H1 (cell line): ENCODE measurements at regions not wholly inside any gene's neighbourhood (a gene's known extent, or its start where the extent isn't known, plus 50 kb on each side); places are given as distances from the start of the nearest gene placed in this dataset.

Source experiments
- CTCF ChIA-PET: fragments of 300-600 bp; sonication (Branson Sonifier 250); formaldehyde crosslinking; loops from one replicate; lab custom pipeline; 2021; ENCODE audit not compliant: partially characterized antibody; lab: Charles Lee
- POLR2A ChIA-PET: fragments of 300-600 bp; sonication (Branson Sonifier 250); formaldehyde crosslinking; loops from one replicate; lab custom pipeline; 2021; ENCODE audit warnings: inconsistent platforms; ENCODE audit not compliant: partially characterized antibody; lab: Charles Lee
- DNase-seq, 2 experiments: peaks; one replicate each; pipeline versions ENCODE4 v3.0.0 to v3.0.0-alpha.2; 2010 to 2022; ENCODE audit warnings: low spot score in 2 of 2, low read depth in 1 of 2, mixed read lengths in 1 of 2
- FAIRE-seq: peaks from 2 replicates; lab custom pipeline; 2011; peaks lifted over from hg19 to GRCh38; lab: Jason Lieb, UNC
- H2AFZ ChIP-seq: 2 replicates; pipeline ENCODE4 v1.8.1; 2012; ENCODE audit warnings: low read length, inconsistent platforms
- H2AK5ac ChIP-seq: 2 replicates; pipeline ENCODE4 v1.6.1; 2013; ENCODE audit warnings: low read depth, low read length
- H2BK120ac ChIP-seq: replicated peaks from 2 replicates; pipeline ENCODE3; 2013; ENCODE audit warnings: low read depth, low read length, inconsistent platforms
- H2BK12ac ChIP-seq: 2 replicates; pipeline ENCODE4 v1.6.1; 2013; ENCODE audit warnings: low read depth, low read length
- H2BK15ac ChIP-seq: 2 replicates; pipeline ENCODE4 v1.6.1; 2013; ENCODE audit warnings: low read length
- H2BK20ac ChIP-seq: 2 replicates; pipeline ENCODE4 v1.6.1; 2013; ENCODE audit warnings: low read length
- H2BK5ac ChIP-seq: 2 replicates; pipeline ENCODE4 v1.6.1; 2013; ENCODE audit warnings: low read depth, low read length
- H3K14ac ChIP-seq: 2 replicates; pipeline ENCODE4 v1.6.1; 2013; ENCODE audit warnings: inconsistent platforms; ENCODE audit not compliant: insufficient read length
- H3K18ac ChIP-seq: 2 replicates; pipeline ENCODE4 v1.6.1; 2013; ENCODE audit warnings: low read length; ENCODE audit errors: extremely low read depth
- H3K23ac ChIP-seq: 2 replicates; pipeline ENCODE4 v1.6.1; 2013; ENCODE audit warnings: inconsistent platforms; ENCODE audit not compliant: insufficient read length
- H3K23me2 ChIP-seq: 2 replicates; pipeline ENCODE4 v1.6.1; 2013; ENCODE audit warnings: low read depth, low read length
- H3K27ac ChIP-seq: 2 replicates; pipeline ENCODE4 v1.6.1; 2011; ENCODE audit warnings: low read depth, low read length, inconsistent platforms
- H3K27me3 ChIP-seq, 4 experiments: replicated peaks in 1 of 4; 1 replicate in 1 of 4; 2 replicates in 3 of 4; pipeline versions ENCODE4 v1.6.1 to v1.8.1; 2011 to 2013; ENCODE audit warnings: low read length in 3 of 4, mild to moderate bottlenecking in 3 of 4, inconsistent platforms in 2 of 4, mixed read lengths in 2 of 4, moderate library complexity in 1 of 4; ENCODE audit not compliant: control insufficient read depth in 3 of 4, insufficient read depth in 3 of 4; ENCODE audit errors: extremely low read depth in 1 of 4
- H3K36me3 ChIP-seq, 4 experiments: 2 replicates each; pipeline versions ENCODE4 v1.6.1 to v1.8.1; 2011 to 2013; ENCODE audit warnings: mild to moderate bottlenecking in 4 of 4, low read length in 3 of 4, moderate library complexity in 2 of 4, control low read depth in 1 of 4, inconsistent platforms in 1 of 4; ENCODE audit not compliant: insufficient read depth in 4 of 4, control insufficient read depth in 2 of 4
- H3K4ac ChIP-seq: replicated peaks from 2 replicates; pipeline ENCODE3; 2013; ENCODE audit warnings: low read length, low read depth, mixed read lengths, inconsistent platforms; ENCODE audit not compliant: insufficient read length
- H3K4me1 ChIP-seq, 4 experiments: replicated peaks in 1 of 4; 1 replicate in 1 of 4; 2 replicates in 3 of 4; pipeline versions ENCODE4 v1.6.1 to v1.8.1; 2011 to 2013; ENCODE audit warnings: low read length in 3 of 4, inconsistent platforms in 2 of 4, mixed read lengths in 1 of 4; ENCODE audit not compliant: insufficient read depth in 4 of 4, control insufficient read depth in 3 of 4
- H3K4me2 ChIP-seq, 2 experiments: 2 replicates each; pipeline versions ENCODE4 v1.6.1 to v1.8.1; 2011 to 2013; ENCODE audit warnings: low read depth in 2 of 2, low read length in 2 of 2, control low read depth in 1 of 2, inconsistent platforms in 1 of 2, mild to moderate bottlenecking in 1 of 2; ENCODE audit not compliant: insufficient read depth in 1 of 2
- H3K4me3 ChIP-seq, 4 experiments: fragments of 200-600, 300-600 bp in 1 of 4; sonication (generic), shearing (Covaris generic), sonication (Bioruptor Twin) in 1 of 4; 2 replicates each; pipeline versions ENCODE4 v1.5.1 to v1.8.1; 2011 to 2016; ENCODE audit warnings: low read length in 4 of 4, low read depth in 3 of 4, control low read depth in 2 of 4, inconsistent platforms in 2 of 4, mild to moderate bottlenecking in 2 of 4, mixed read lengths in 1 of 4, moderate library complexity in 1 of 4; ENCODE audit not compliant: insufficient read depth in 2 of 4; ENCODE audit errors: extremely low read depth in 1 of 4
- H3K56ac ChIP-seq: replicated peaks from 2 replicates; pipeline ENCODE3; 2013; ENCODE audit warnings: low read depth, mild to moderate bottlenecking, mixed read lengths, low read length, inconsistent platforms; ENCODE audit not compliant: insufficient read length
- H3K79me1 ChIP-seq: 2 replicates; pipeline ENCODE4 v1.6.1; 2013; ENCODE audit warnings: low read depth, low read length, control low read depth
- H3K79me2 ChIP-seq, 2 experiments: 2 replicates each; pipeline versions ENCODE4 v1.6.1 to v1.8.1; 2012 to 2013; ENCODE audit warnings: low read length in 2 of 2, mild to moderate bottlenecking in 2 of 2, inconsistent platforms in 1 of 2; ENCODE audit not compliant: insufficient read depth in 2 of 2, control insufficient read depth in 1 of 2
- H3K9ac ChIP-seq, 4 experiments: replicated peaks in 1 of 4; 1 replicate in 1 of 4; 2 replicates in 3 of 4; pipeline versions ENCODE4 v1.6.1 to v1.8.1; 2011 to 2013; ENCODE audit warnings: low read depth in 3 of 4, low read length in 3 of 4, control low read depth in 2 of 4, mild to moderate bottlenecking in 2 of 4, moderate library complexity in 2 of 4, inconsistent platforms in 1 of 4; ENCODE audit errors: extremely low read depth in 1 of 4
- H3K9me3 ChIP-seq, 2 experiments: 2 replicates each; pipeline versions ENCODE4 v1.6.1 to v1.8.1; 2012 to 2013; ENCODE audit warnings: mild to moderate bottlenecking in 2 of 2, moderate library complexity in 2 of 2, control low read depth in 1 of 2, inconsistent platforms in 1 of 2, low read depth in 1 of 2, low read length in 1 of 2, mixed read lengths in 1 of 2; ENCODE audit not compliant: insufficient read depth in 2 of 2
- H4K20me1 ChIP-seq, 2 experiments: replicated peaks in 1 of 2; 2 replicates each; pipeline versions ENCODE3 to v1.8.1; 2011 to 2013; ENCODE audit warnings: inconsistent platforms in 2 of 2, low read length in 2 of 2, mild to moderate bottlenecking in 1 of 2; ENCODE audit not compliant: insufficient read depth in 2 of 2, control insufficient read depth in 1 of 2
- H4K5ac ChIP-seq: 2 replicates; pipeline ENCODE4 v1.6.1; 2013; ENCODE audit warnings: low read length, low read depth, mixed read lengths, inconsistent platforms; ENCODE audit not compliant: insufficient read length
- H4K8ac ChIP-seq: 2 replicates; pipeline ENCODE4 v1.8.0; 2013; ENCODE audit warnings: mild to moderate bottlenecking, moderate library complexity, low read length, inconsistent platforms; ENCODE audit not compliant: insufficient read depth; ENCODE audit errors: extremely low read depth
- H4K91ac ChIP-seq: replicated peaks from 2 replicates; pipeline ENCODE3; 2013; ENCODE audit warnings: low read length, mixed read lengths, inconsistent platforms; ENCODE audit not compliant: insufficient read length
- EZH2 ChIP-seq: fragments of 200-600 bp; sonication (generic); IDR thresholded peaks from 2 replicates; pipeline ENCODE4 v1.7.1; 2012; ENCODE audit warnings: low read depth, mild to moderate bottlenecking, moderate library complexity, low read length, inconsistent platforms; ENCODE audit not compliant: severe bottlenecking
- RAD21 ChIP-seq, 2 experiments: IDR thresholded peaks in 1 of 2; conservative IDR thresholded peaks in 1 of 2; 2 replicates each; pipeline ENCODE4 v1.6.1; 2011; ENCODE audit warnings: low read depth in 2 of 2, low read length in 2 of 2, improper control_type of control experiment in 1 of 2, inconsistent platforms in 1 of 2, mild to moderate bottlenecking in 1 of 2, moderate library complexity in 1 of 2
- WGBS, 2 experiments: shearing (Covaris generic) in 1 of 2; methylation state at CpG; one replicate each; pipeline versions ENCODE4 v1.1.6 to v1.1.7; 2013 to 2015; ENCODE audit warnings: low lambda C conversion rate in 2 of 2, mixed read lengths in 2 of 2, inconsistent platforms in 1 of 2, low coverage in 1 of 2, missing lambda C conversion rate in 1 of 2; ENCODE audit not compliant: insufficient replicate concordance in 2 of 2, insufficient coverage in 1 of 2, insufficient read length in 1 of 2; ENCODE audit errors: extremely low coverage in 1 of 2, missing lambda C conversion rate in 1 of 2; 5-methylcytosine and 5-hydroxymethylcytosine counted together

DNA sequence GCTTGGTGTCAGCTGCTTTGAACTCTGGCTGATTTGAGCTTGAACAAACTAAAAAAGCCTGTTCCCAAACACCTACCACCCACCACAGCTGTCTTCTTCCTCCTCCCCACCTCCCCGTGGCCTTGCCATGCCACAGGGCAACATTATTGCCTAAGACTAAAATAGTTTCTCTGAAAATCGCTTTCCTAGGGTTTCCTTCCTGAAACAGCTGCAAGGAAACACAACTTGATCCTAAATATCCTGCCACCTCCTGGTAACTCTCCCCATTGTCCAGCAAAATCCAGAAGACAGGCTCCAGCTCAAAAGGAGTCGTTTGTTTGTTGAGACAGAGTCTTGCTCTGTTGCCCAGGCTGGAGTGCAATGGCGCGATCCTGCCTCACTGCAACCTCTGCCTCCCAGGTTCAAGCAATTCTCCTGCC lies 193.9 kb upstream of the TPM1 start:
- Histone ChIP-seq H4K5ac (peak overlapping the region; percentile 8), H3K4me2 (peak overlapping the region in 1 of 2 experiments; percentile 34; a peak in 1 of 4 replicates), H2BK5ac (peak overlapping the region; percentile 100), H3K9me3 (peaks cover 0 to 5% of the 10 kb centered on the region in 2 experiments; a peak in 1 of 4 replicates), H3K36me3 (no peaks in the 10 kb centered on the region), H3K4ac (peak overlapping the region; percentile 59), H3K56ac (peak overlapping the region; percentile 61), H3K79me1 (no peaks in the 10 kb centered on the region), H4K8ac (no peak overlapping the region), H3K27ac (no peak overlapping the region; the same call in 1 of the 2 replicates), H3K18ac (peak overlapping the region; percentile 97; the same call in 1 of the 2 replicates), H4K20me1 (no peaks in the 10 kb centered on the region), H3K23ac (no peak overlapping the region), H3K14ac (no peak overlapping the region), H3K79me2 (no peaks in the 10 kb centered on the region), H4K91ac (peak overlapping the region; percentile 81), H3K4me3 (no peak overlapping the region), H2AK5ac (peak overlapping the region; percentile 9; the same call in 1 of the 2 replicates), H3K23me2 (no peaks in the 10 kb centered on the region; the same call in 1 of the 2 replicates), H2AFZ (no peak overlapping the region), H3K4me1 (peaks cover 12 to 31% (median 25%) of the 10 kb centered on the region in 4 experiments), H2BK15ac (no peak overlapping the region), H3K9ac (no peak overlapping the region), H3K27me3 (no peaks in the 10 kb centered on the region), H2BK12ac (peak overlapping the region; percentile 91), H2BK120ac (peak overlapping the region; percentile 56), H2BK20ac (peak overlapping the region; percentile 82)
- 93% methylated on average over 5 of the region's 5 CpGs; no CpG with 5 or more reads in 1 of the 2 experiments for WGBS, 2 experiments
- FAIRE-seq (no peak), DNase-seq (peak in 1 of 2 experiments; percentile 41)
- ChIA-PET POLR2A (interaction anchor here (1.0 to 12.8 kb wide), 4 partner anchors 66 to 216 kb away, joined by 3 to 195 read pairs (median 4); partner anchors contain the start of gene TPM1), CTCF (interaction anchor here (0.6 to 7.2 kb wide), 18 partner anchors 9 to 244 kb away, joined by 3 to 58 read pairs (median 4); no protein-coding TSS in a partner anchor)
- TF ChIP-seq RAD21 (IDR thresholded peaks at IDR 0.05 in 1 of 2, conservative IDR thresholded peaks at IDR 0.05 in 1 of 2; ENCODE audit: low read depth in 2 of 2, low read length in 2 of 2): peak in 1 of 2 experiments; percentile 16; a peak in 1 of 4 replicates
- no peak for TF ChIP-seq EZH2
